OCI-LY7 (cell line): ENCODE measurements at regions not wholly inside any gene's neighbourhood (a gene's known extent, or its start where the extent isn't known, plus 50 kb on each side); places are given as distances from the start of the nearest gene placed in this dataset.
"Not testable (repeated sequence)": the region's sequence is repeated elsewhere in the genome, so short reads cannot be mapped to it uniquely, and the experiment has no call there.

Experiments
- BruUV-seq: library from RNA; stranded (reverse); fragments of 400-500 nt; replicated peaks from 2 replicates; lab custom pipeline; 2021; lab: Mats Ljungman, UMichigan
- CTCF ChIA-PET: fragments of 300-600 bp; sonication (Branson Sonifier 250); formaldehyde crosslinking; loops from one replicate; lab custom pipeline; 2022; ENCODE audit warnings: antibody characterized with exemption; ENCODE audit not compliant: unreplicated experiment; lab: Charles Lee
- POLR2A ChIA-PET: fragments of 300-600 bp; sonication (Branson Sonifier 250); formaldehyde crosslinking; loops from one replicate; lab custom pipeline; 2022; ENCODE audit warnings: antibody characterized with exemption; lab: Charles Lee
- DNase-seq: peaks from one replicate; pipeline ENCODE4 v3.0.0-alpha.2; 2015; ENCODE audit warnings: low spot score
- H2AFZ ChIP-seq: fragments of 200-600 bp; sonication (generic), shearing (Covaris generic); 2 replicates; pipeline ENCODE4 v1.6.1; 2014; ENCODE audit warnings: mild to moderate bottlenecking, antibody characterized with exemption, low read length, moderate library complexity
- H3K27ac ChIP-seq: fragments of 200-600 bp; sonication (generic); 2 replicates; pipeline ENCODE4 v1.5.1; 2014; ENCODE audit warnings: mixed run types, low read depth, mild to moderate bottlenecking, moderate library complexity, low read length, inconsistent platforms; ENCODE audit not compliant: poor library complexity, severe bottlenecking
- H3K36me3 ChIP-seq: fragments of 200-600 bp; sonication (generic); 2 replicates; pipeline ENCODE4 v1.6.1; 2014; ENCODE audit warnings: mild to moderate bottlenecking, antibody characterized with exemption, low read length, moderate library complexity, mixed read lengths; ENCODE audit not compliant: insufficient read depth
- H3K4me1 ChIP-seq: fragments of 200-600 bp; sonication (generic); 2 replicates; pipeline ENCODE4 v1.5.1; 2014; ENCODE audit warnings: mild to moderate bottlenecking, low read length; ENCODE audit not compliant: insufficient read depth, poor library complexity, severe bottlenecking
- H3K4me2 ChIP-seq: fragments of 200-600 bp; sonication (generic); 2 replicates; pipeline ENCODE4 v1.6.1; 2014; ENCODE audit warnings: mild to moderate bottlenecking, low read length
- H3K4me3 ChIP-seq: fragments of 200-600 bp; sonication (generic); 2 replicates; pipeline ENCODE4 v1.5.1; 2014; ENCODE audit warnings: mild to moderate bottlenecking, low read depth, low read length; ENCODE audit not compliant: poor library complexity, severe bottlenecking
- H3K79me2 ChIP-seq: fragments of 200-600 bp; sonication (generic); 2 replicates; pipeline ENCODE4 v1.6.1; 2016; ENCODE audit warnings: low read depth, mild to moderate bottlenecking, low read length, moderate library complexity, mixed read lengths; ENCODE audit not compliant: insufficient read depth
- H3K9me2 ChIP-seq: fragments of 200-600 bp; sonication (generic); 2 replicates; pipeline ENCODE4 v1.6.1; 2016; ENCODE audit warnings: mild to moderate bottlenecking, low read length, mixed read lengths; ENCODE audit not compliant: insufficient read depth
- H3K9me3 ChIP-seq: fragments of 200-600 bp; sonication (generic); 2 replicates; pipeline ENCODE4 v1.6.1; 2014; ENCODE audit warnings: mild to moderate bottlenecking, mixed run types, low read length, mixed read lengths
- H4K20me1 ChIP-seq: fragments of 200-600 bp; sonication (generic); 2 replicates; pipeline ENCODE4 v1.6.1; 2014; ENCODE audit warnings: mild to moderate bottlenecking, antibody characterized with exemption, low read length, moderate library complexity, mixed read lengths; ENCODE audit not compliant: insufficient read depth
- EZH2phosphoT487 ChIP-seq: fragments of 200-600 bp; sonication (generic); IDR thresholded peaks from 2 replicates; pipeline ENCODE4 v1.6.1; 2018; ENCODE audit warnings: low read depth, borderline replicate concordance, mild to moderate bottlenecking, mixed run types, antibody characterized with exemption, low read length, moderate library complexity, mixed read lengths
- intact Hi-C: fragments of 100-400 bp; cut with micrococcal nuclease; formaldehyde crosslinking; loops from one replicate; pipeline ENCODE4 v1.10.0; 2022; ENCODE audit not compliant: unreplicated experiment
- TF ChIP-seq, protein P1 (sequence below): fragments of 200-600 bp; sonication (generic); conservative IDR thresholded peaks from 2 replicates; pipeline ENCODE4 v1.5.1; 2014; ENCODE audit warnings: mild to moderate bottlenecking, antibody characterized with exemption, low read length, moderate library complexity, mixed read lengths

DNA sequence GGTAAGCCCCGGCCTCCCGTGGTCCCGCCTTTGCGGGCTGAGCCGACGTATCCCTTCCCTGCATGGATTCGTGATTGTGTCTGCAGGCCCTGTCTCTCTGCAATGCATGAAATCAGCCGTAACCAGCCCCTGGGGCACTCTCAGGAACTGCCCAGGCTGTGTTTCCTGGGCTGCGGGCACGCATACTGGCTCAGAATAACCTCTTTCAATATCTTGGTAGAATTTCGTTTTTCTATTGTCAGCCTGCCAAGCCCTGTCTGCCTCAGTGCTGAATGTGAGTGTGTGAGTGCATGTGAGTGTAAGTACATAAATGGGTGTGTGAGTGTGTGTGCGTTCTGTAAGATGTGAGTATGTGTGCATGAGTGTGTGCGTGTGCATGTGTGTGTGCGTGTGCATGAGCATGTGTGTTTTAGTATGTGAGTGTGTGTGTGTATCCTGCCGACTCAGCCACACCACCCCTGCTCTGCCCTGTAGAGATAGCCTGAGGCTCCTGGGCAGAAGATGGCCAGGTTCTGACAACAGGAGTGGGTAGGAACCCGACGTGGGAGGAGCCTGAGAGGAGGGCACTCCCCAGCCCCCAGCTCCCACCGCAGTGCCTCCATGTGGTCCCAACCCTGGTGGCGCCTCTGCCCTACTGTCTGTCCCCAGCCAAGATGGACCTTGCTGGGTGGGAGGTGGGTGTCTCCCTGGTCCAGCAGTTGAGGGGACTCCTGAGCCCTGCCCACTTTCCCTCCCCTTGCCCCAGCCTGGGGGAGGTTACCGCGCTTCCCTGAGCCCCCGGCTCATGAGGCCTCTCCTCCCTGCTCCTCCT lies 268.8 kb downstream of the ADGRD1 start:
- H3K27ac ChIP-seq, result no peak overlapping the region
- H3K9me2 ChIP-seq, result no peaks in the 10 kb centered on the region
- H3K36me3 ChIP-seq, result no peaks in the 10 kb centered on the region
- H2AFZ ChIP-seq, result no peak overlapping the region
- BruUV-seq, result no TSS peak
- DNase-seq, result no peak
- no peaks in the 10 kb centered on the region for H4K20me1 ChIP-seq
- ChIA-PET CTCF (no interaction called here), POLR2A (no interaction called here)
- no peak overlapping the region for H3K4me2 ChIP-seq
- H3K4me1 ChIP-seq, result no peaks in the 10 kb centered on the region
- intact Hi-C loops, result no loop called here
- TF ChIP-seq EZH2phosphoT487, result no peak
- TF ChIP-seq, protein P1, sequence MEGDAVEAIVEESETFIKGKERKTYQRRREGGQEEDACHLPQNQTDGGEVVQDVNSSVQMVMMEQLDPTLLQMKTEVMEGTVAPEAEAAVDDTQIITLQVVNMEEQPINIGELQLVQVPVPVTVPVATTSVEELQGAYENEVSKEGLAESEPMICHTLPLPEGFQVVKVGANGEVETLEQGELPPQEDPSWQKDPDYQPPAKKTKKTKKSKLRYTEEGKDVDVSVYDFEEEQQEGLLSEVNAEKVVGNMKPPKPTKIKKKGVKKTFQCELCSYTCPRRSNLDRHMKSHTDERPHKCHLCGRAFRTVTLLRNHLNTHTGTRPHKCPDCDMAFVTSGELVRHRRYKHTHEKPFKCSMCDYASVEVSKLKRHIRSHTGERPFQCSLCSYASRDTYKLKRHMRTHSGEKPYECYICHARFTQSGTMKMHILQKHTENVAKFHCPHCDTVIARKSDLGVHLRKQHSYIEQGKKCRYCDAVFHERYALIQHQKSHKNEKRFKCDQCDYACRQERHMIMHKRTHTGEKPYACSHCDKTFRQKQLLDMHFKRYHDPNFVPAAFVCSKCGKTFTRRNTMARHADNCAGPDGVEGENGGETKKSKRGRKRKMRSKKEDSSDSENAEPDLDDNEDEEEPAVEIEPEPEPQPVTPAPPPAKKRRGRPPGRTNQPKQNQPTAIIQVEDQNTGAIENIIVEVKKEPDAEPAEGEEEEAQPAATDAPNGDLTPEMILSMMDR, result no peak
- no peaks in the 10 kb centered on the region for H3K79me2 ChIP-seq
- no peaks in the 10 kb centered on the region for H3K9me3 ChIP-seq
- H3K4me3 ChIP-seq, result no peak overlapping the region

DNA sequence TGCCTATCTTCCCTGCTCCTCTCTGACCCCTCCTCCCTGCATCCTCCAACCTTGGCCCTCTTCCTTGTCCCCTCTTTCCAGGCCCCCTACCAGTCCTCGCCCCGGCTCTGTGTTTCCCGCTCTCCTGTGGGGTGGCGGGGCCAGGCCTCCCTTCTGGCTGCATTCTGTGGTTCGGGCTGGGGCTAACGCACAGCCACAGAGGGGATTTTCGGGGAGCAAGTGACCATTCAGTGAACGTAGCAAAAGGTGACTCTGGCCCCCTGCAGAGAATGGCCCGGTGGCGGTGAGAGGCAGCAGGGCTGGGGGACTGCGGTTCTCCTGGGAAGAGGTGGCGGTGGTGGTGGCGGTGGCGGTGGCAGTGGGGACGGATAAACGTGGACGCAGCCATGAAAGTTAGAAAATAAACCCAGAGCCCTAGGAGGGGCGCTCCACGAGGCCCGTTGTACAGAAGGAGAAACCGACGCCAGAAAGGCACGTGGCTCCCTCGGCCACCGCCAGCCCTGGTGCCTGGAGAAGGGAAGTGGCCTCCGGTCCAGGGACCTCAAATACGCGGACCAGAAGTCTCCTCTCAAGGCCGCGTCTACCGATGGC lies 269.6 kb downstream of the ADGRD1 start:
- H2AFZ ChIP-seq, result no peak overlapping the region
- BruUV-seq, result no TSS peak
- TF ChIP-seq, protein P1, result no peak
- no peak for TF ChIP-seq EZH2phosphoT487
- H3K36me3 ChIP-seq, result no peaks in the 10 kb centered on the region
- H3K4me2 ChIP-seq, result no peak overlapping the region
- no peak for DNase-seq
- H4K20me1 ChIP-seq, result no peaks in the 10 kb centered on the region
- H3K9me3 ChIP-seq, result no peaks in the 10 kb centered on the region
- H3K4me1 ChIP-seq, result no peaks in the 10 kb centered on the region
- ChIA-PET POLR2A (no interaction called here), CTCF (no interaction called here)
- intact Hi-C loops, result no loop called here
- H3K27ac ChIP-seq, result no peak overlapping the region
- no peaks in the 10 kb centered on the region for H3K9me2 ChIP-seq
- no peaks in the 10 kb centered on the region for H3K79me2 ChIP-seq
- no peak overlapping the region for H3K4me3 ChIP-seq

DNA sequence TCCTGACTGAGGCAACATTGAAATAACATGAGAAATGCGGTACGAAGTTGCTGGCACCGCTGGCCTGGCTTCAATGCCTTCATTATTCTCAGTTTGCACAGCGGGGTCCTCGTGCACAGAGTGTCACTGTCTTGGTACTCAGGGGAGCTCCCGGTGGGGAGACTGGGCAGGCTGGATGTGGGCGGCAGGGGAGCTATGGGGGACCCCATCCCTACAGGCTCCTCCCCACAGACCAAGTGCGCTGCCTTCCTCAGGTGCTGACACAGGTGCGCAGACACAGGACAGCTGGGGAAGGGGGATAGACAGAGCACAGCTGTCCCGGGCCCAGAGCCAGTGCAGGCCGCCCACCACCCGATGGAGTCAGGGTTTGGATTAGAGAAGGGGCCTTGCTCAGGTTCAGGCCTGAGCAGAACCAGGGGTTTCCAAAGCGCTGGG lies 270.1 kb downstream of the ADGRD1 start:
- Histone ChIP-seq H3K4me3 (no peak overlapping the region), H4K20me1 (no peaks in the 10 kb centered on the region), H3K36me3 (no peaks in the 10 kb centered on the region), H3K79me2 (no peaks in the 10 kb centered on the region), H3K4me1 (no peaks in the 10 kb centered on the region), H2AFZ (no peak overlapping the region), H3K9me3 (no peaks in the 10 kb centered on the region), H3K9me2 (no peaks in the 10 kb centered on the region), H3K4me2 (no peak overlapping the region), H3K27ac (no peak overlapping the region)
- TF ChIP-seq, protein P1, result no peak
- ChIA-PET CTCF (no interaction called here), POLR2A (interaction anchor here (0.6 to 0.7 kb wide), 2 partner anchors 17 to 102 kb away, joined by 3 to 5 read pairs; no protein-coding TSS in a partner anchor)
- intact Hi-C loops, result no loop called here
- no peak for DNase-seq
- BruUV-seq, result no TSS peak

DNA sequence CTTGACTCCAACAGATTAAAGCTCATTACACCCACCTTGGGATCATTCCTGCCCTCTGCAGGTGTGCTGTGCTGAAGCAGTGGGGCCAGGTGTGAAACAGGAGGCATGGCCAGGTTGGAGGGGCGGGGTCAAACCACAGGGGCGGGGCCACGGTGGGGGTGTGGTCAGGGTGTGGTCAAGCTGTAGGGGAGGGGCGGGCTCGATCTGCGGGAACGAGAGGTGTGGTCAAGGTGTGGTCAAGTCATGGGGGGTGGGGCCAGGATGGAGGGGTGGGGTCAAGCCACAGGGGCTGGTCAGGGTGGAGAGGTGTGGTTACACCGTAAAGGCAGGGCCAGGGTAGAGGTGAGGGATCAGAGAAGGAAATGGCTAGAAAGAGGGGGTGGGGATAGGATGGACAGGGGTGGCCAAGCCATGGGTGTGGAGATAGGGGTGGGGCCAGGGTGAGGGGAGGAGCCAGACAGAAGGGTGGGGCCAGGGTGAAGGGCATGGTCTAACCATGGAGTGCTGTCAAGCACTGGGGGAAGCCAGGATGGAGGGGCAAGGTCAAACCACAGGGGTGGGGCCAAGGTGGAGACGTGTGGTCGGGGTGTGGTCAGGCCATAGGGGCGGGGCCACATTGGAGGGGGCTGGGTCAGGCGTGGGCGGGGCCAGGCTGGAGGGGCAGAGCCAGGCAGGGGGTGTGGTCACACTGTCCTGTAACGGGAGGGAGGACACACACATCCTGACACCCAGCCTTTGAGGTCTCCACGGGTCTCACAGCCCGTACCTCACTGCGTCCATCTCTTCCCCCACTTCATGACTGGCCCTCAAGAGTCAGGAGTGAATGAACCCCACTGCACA lies 270.7 kb downstream of the ADGRD1 start:
- H3K4me3 ChIP-seq, H3K4me2 ChIP-seq, CTCF ChIA-PET, H2AFZ ChIP-seq, BruUV-seq, H3K9me3 ChIP-seq, H3K9me2 ChIP-seq, intact Hi-C loops, H4K20me1 ChIP-seq, H3K36me3 ChIP-seq, H3K4me1 ChIP-seq, H3K79me2 ChIP-seq, H3K27ac ChIP-seq: not testable (repeated sequence)
- DNase-seq, result peak; percentile 30
- POLR2A ChIA-PET, result interaction anchor here (0.6 to 0.7 kb wide), 2 partner anchors 16 to 102 kb away, joined by 3 to 5 read pairs; no protein-coding TSS in a partner anchor
